ENCODE measurements at regions not wholly inside any gene's neighbourhood (a gene's known extent, or its start where the extent isn't known, plus 50 kb on each side); places are given as distances from the start of the nearest gene placed in this dataset.

DNA sequence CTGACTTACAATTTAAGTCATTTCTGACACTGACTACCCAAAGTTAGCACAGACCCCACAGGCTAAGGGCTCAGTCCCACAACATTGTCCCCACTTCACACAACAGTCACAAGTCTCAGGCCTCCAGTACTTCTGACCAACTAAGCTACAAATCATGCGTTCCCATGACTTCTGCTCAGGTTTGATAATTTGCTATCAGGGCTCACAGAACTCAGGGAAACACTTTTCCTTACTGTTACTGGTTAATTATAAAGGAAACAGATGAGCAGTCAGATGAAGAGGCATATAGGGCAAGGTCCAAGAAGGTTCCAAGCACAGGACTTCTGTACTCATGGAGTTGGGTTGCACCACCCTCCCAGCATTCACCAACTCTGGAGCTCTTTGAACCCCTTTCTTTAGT lies 151.2 kb upstream of the TNR start:
- TF ChIP-seq, protein P1, sequence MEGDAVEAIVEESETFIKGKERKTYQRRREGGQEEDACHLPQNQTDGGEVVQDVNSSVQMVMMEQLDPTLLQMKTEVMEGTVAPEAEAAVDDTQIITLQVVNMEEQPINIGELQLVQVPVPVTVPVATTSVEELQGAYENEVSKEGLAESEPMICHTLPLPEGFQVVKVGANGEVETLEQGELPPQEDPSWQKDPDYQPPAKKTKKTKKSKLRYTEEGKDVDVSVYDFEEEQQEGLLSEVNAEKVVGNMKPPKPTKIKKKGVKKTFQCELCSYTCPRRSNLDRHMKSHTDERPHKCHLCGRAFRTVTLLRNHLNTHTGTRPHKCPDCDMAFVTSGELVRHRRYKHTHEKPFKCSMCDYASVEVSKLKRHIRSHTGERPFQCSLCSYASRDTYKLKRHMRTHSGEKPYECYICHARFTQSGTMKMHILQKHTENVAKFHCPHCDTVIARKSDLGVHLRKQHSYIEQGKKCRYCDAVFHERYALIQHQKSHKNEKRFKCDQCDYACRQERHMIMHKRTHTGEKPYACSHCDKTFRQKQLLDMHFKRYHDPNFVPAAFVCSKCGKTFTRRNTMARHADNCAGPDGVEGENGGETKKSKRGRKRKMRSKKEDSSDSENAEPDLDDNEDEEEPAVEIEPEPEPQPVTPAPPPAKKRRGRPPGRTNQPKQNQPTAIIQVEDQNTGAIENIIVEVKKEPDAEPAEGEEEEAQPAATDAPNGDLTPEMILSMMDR (conservative IDR thresholded peaks at IDR 0.05; ENCODE audit: low read depth, low read length) = no peak
- peak; percentile 19 for DNase-seq (ENCODE audit: low read depth)
- no peak overlapping the region for H3K4me3 ChIP-seq (ENCODE audit: low read depth, low read length)

DNA sequence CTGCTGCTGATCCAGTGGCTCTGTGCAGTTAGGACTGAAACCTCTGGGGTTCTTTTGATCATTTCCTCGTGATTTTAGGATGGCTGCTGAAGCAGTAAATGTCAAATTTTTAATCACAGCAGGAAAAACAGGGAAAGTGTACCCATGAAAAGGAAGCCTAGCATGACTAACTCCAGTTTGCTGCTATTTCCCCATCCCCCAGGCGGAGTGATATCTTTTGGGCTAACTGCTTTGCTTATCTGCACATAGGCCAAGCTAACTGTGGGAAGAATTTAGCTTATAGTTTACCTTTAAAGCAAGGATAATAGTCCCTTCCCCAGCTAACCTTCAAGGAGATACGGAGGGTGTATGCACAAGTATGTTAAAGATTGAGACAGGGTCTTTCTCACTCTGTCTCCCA lies 149.8 kb upstream of the TNR start:
- TF ChIP-seq, protein P1 (conservative IDR thresholded peaks at IDR 0.05; ENCODE audit: low read depth, low read length) = no peak
- DNase-seq (ENCODE audit: low read depth) = no peak
- H3K4me3 ChIP-seq (ENCODE audit: low read depth, low read length) = no peak overlapping the region

DNA sequence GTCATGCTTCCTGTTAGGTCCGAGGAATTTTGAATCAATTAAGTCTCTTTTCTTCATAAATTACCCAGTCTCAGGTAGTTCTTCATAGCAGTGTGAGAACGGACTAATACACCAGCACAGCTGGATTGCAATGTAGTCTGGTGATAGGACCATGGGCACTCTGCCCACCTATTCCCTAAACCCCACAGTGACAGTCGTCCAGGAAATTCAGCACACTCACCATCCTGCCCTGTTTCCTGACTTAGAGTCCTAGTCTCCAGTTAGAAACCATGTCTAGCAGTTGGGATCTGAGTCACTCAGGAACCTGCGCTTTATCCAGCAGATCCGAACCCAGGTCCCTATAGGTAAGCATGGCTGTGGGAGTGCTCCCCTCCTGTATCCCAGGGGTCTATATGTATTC lies 149.3 kb upstream of the TNR start:
- TF ChIP-seq, protein P1 (conservative IDR thresholded peaks at IDR 0.05; ENCODE audit: low read depth, low read length) = no peak
- H3K4me3 ChIP-seq (ENCODE audit: low read depth, low read length) = no peak overlapping the region
- no peak for DNase-seq (ENCODE audit: low read depth)

DNA sequence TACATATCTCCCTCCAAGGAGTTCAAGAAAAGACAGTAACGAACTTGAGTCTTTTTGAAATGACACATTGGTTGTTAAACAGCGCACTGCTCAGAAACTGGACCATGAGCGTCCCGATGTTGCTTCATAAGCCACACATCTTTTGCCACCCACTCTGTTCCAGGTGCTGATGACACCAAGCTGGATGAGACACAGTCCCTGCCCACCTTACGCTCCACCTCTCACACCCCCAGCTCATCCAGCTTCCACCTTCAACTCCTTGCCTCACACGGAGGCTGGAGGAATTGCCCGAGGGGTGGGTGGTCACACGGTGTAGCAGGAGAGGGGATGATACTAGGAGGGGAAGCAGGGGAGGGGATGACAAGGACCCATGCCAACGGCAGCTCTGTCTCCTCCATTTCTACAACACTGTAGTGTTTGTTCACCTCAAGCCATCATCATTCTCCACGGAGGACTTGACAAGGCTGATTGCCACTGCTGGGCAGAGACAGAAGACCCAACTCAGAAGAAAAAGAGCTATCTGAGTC lies 148.5 kb upstream of the TNR start:
- H3K4me3 ChIP-seq (ENCODE audit: low read depth, low read length) = no peak overlapping the region
- no peak for DNase-seq (ENCODE audit: low read depth)
- TF ChIP-seq, protein P1 (conservative IDR thresholded peaks at IDR 0.05; ENCODE audit: low read depth, low read length) = no peak

- TF ChIP-seq, protein P1 (conservative IDR thresholded peaks at IDR 0.05; ENCODE audit: low read depth, low read length) = no peak
- no peak for DNase-seq (ENCODE audit: low read depth)
- H3K4me3 ChIP-seq (ENCODE audit: low read depth, low read length) = no peak overlapping the region
These were observed 147.6 kb upstream of the TNR start for GRCh38 chr1:175890958-175891357.

GRCh38 chr1:175889848-175890247 lies 146.5 kb upstream of the TNR start:
- H3K4me3 ChIP-seq (ENCODE audit: low read depth, low read length) = no peak overlapping the region
- DNase-seq (ENCODE audit: low read depth) = no peak
- TF ChIP-seq, protein P1 (conservative IDR thresholded peaks at IDR 0.05; ENCODE audit: low read depth, low read length) = no peak

DNA sequence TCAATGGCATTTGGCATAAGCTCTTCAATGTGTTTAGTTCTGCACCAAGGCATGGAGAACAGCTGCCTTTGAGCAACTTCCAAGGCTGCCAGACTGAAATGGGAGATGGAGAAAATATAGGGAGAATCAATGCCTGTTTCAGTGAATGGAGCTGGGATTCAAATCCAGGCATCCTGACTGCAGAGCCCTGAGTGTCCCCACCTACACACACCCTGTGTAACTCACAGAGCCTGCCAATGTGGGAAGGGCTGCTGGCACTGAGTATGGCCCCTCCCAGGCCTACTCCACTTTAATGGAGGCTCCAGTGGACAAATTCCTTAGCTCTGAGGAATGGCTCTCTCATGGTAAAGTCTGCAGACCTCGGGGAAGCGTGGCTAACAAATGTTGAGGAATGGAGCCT lies 145.6 kb upstream of the TNR start:
- DNase-seq (ENCODE audit: low read depth) = no peak
- TF ChIP-seq, protein P1 (conservative IDR thresholded peaks at IDR 0.05; ENCODE audit: low read depth, low read length) = no peak

More for the DNA sequence above, 145.6 kb upstream of the TNR start:
- no peak overlapping the region for H3K4me3 ChIP-seq (ENCODE audit: low read depth, low read length)
